HL-60 (cell line): ENCODE measurements at regions not wholly inside any gene's neighbourhood (a gene's known extent, or its start where the extent isn't known, plus 50 kb on each side); places are given as distances from the start of the nearest gene placed in this dataset.
"Not testable (repeated sequence)": the region's sequence is repeated elsewhere in the genome, so short reads cannot be mapped to it uniquely, and the experiment has no call there.

Experiments used
- DNase-seq, 2 experiments: peaks; one replicate each; pipeline ENCODE4 v3.0.0-alpha.2; 2010 to 2020; ENCODE audit warnings: low read depth in 1 of 2, low spot score in 1 of 2
- H3K27ac ChIP-seq: fragments of 250-450 bp; sonication (Bioruptor Pico); replicated peaks from 2 replicates; pipeline ENCODE4 v1.5.1; 2020; ENCODE audit warnings: mild to moderate bottlenecking, moderate library complexity
- H3K27me3 ChIP-seq: fragments of 250-450 bp; sonication (Bioruptor Pico); 2 replicates; pipeline ENCODE4 v1.5.1; 2021; ENCODE audit warnings: mild to moderate bottlenecking, moderate library complexity; ENCODE audit not compliant: insufficient read depth, poor library complexity, severe bottlenecking
- H3K4me3 ChIP-seq: replicated peaks from 2 replicates; pipeline ENCODE4 v1.5.1; 2011; ENCODE audit warnings: mild to moderate bottlenecking, control low read depth, low read length; ENCODE audit not compliant: insufficient read depth
- GABPA ChIP-seq: IDR thresholded peaks from 2 replicates; pipeline ENCODE4 v1.6.1; 2012; ENCODE audit warnings: low read depth
- POLR2AphosphoS5 ChIP-seq: IDR thresholded peaks from 2 replicates; pipeline ENCODE4 v1.6.1; 2012; ENCODE audit warnings: low read depth
- SPI1 ChIP-seq: IDR thresholded peaks from 2 replicates; pipeline ENCODE4 v1.6.1; 2012; ENCODE audit warnings: low read depth, mild to moderate bottlenecking, borderline replicate concordance
- TF ChIP-seq, protein P1 (sequence below): IDR thresholded peaks from one replicate; pipeline ENCODE4 v1.5.1; 2011; ENCODE audit warnings: low read length, control low read depth, inconsistent platforms; ENCODE audit not compliant: insufficient read depth
- TF ChIP-seq, protein P2 (sequence below): IDR thresholded peaks from 2 replicates; pipeline ENCODE4 v1.6.1; 2012; ENCODE audit warnings: low read depth; ENCODE audit not compliant: insufficient replicate concordance

DNA sequence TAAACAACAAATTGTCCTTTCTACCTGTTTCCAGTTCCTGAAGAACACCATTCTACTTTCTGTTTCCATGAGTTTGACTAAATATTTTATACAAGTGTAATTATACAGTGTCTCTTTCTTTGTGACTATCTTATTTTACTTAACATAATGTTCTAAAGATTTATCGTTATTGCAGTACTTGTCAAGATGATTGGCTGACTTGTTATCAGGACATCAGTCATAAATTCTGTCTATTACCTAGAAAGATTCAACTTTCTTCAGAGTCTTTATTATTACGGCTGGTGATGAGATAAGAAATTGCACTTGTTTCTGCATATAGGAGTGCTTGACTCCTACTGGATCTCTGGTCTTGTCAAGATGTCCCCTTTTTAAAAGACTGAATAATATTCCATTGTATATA is 93.9 kb upstream of the ZNF92 start:
- DNase-seq = no peak
- TF ChIP-seq, protein P1, sequence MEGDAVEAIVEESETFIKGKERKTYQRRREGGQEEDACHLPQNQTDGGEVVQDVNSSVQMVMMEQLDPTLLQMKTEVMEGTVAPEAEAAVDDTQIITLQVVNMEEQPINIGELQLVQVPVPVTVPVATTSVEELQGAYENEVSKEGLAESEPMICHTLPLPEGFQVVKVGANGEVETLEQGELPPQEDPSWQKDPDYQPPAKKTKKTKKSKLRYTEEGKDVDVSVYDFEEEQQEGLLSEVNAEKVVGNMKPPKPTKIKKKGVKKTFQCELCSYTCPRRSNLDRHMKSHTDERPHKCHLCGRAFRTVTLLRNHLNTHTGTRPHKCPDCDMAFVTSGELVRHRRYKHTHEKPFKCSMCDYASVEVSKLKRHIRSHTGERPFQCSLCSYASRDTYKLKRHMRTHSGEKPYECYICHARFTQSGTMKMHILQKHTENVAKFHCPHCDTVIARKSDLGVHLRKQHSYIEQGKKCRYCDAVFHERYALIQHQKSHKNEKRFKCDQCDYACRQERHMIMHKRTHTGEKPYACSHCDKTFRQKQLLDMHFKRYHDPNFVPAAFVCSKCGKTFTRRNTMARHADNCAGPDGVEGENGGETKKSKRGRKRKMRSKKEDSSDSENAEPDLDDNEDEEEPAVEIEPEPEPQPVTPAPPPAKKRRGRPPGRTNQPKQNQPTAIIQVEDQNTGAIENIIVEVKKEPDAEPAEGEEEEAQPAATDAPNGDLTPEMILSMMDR = no peak
- TF ChIP-seq POLR2AphosphoS5 = no peak
- Histone ChIP-seq H3K27me3 (no peaks in the 10 kb centered on the region), H3K27ac (no peak overlapping the region), H3K4me3 (no peak overlapping the region)

DNA sequence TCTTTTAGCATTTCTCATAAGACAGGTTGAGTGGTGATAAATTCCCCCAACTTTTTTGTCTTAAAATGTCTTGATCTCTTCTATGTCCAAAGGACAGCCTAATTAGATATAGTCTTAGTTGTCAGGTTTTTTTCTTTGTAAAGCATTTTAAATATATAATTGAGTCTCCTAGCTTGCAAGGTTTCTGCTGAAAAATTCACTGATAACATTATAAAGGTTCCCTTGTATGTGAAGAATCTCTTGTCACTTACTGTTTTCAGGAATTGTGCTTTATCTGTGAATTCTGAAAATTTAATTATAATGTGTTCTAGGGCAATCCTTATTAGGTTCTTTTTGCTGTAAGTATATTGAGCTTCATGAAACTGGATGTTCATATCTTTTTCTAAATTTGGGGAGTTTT is 96.8 kb upstream of the ZNF92 start:
- DNase-seq = no peak
- Histone ChIP-seq H3K27ac (no peak overlapping the region), H3K27me3 (no peaks in the 10 kb centered on the region), H3K4me3 (no peak overlapping the region)
- TF ChIP-seq GABPA (no peak), POLR2AphosphoS5 (no peak), SPI1 (no peak)
- TF ChIP-seq, protein P1 = no peak
- TF ChIP-seq, protein P2, sequence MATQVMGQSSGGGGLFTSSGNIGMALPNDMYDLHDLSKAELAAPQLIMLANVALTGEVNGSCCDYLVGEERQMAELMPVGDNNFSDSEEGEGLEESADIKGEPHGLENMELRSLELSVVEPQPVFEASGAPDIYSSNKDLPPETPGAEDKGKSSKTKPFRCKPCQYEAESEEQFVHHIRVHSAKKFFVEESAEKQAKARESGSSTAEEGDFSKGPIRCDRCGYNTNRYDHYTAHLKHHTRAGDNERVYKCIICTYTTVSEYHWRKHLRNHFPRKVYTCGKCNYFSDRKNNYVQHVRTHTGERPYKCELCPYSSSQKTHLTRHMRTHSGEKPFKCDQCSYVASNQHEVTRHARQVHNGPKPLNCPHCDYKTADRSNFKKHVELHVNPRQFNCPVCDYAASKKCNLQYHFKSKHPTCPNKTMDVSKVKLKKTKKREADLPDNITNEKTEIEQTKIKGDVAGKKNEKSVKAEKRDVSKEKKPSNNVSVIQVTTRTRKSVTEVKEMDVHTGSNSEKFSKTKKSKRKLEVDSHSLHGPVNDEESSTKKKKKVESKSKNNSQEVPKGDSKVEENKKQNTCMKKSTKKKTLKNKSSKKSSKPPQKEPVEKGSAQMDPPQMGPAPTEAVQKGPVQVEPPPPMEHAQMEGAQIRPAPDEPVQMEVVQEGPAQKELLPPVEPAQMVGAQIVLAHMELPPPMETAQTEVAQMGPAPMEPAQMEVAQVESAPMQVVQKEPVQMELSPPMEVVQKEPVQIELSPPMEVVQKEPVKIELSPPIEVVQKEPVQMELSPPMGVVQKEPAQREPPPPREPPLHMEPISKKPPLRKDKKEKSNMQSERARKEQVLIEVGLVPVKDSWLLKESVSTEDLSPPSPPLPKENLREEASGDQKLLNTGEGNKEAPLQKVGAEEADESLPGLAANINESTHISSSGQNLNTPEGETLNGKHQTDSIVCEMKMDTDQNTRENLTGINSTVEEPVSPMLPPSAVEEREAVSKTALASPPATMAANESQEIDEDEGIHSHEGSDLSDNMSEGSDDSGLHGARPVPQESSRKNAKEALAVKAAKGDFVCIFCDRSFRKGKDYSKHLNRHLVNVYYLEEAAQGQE = no peak

DNA sequence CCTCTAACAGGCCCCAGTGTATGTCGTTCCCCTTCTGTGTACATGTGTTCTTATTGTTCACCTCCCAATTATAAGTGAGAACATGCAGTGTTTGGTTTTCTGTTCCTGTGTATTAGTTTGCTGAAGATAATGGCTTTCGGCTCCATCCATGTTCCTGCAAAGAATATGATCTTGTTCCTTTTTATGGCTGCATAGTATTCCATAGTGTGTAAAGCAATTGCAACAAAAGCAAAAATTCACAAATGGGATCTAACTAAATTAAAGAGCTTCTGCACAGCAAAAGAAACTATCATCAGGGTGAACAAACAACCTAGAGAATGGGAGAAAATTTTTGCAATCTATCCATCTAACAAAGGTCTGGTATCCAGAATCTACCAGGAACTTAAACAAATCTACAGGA is 102.2 kb upstream of the ZNF92 start:
- H3K27ac ChIP-seq, DNase-seq, H3K4me3 ChIP-seq: not testable (repeated sequence)
- peaks cover 22% of the 10 kb centered on the region for H3K27me3 ChIP-seq

DNA sequence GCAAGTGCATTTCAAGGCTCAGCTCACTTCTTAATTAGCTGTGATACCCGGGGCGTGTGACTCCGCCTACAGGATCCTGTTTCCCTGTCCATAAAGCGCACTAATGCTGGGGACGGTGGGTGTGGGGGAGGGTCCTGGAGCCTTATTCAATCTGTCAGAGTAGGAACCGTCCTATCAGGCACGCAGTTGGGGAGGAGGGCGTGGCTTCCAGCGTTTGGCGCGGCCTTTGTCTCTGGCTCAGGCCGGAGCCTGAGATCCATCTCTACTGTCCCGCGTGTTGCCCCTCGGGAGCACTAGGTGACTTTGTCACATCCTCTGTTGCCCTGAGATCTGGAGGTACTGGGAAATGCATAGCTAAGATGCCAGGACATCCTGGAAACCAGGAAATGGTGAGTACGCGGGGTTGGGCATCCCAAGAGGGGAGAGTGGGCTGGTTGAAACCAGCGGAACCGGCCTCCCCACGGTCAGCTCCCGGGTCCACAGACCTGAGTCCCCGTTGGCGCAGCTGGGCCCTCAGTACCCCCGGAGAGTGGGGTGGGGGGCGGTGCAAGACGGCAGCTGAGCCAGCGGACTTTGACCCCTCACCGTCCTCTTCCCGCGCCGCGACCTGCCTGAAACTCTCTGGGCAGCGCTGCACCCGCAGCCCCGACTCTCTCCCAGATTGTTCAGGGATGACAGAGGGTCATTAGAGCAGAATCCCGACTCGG is 104.4 kb upstream of the ZNF92 start:
- Histone ChIP-seq H3K4me3 (no peak overlapping the region), H3K27me3 (peaks cover 22% of the 10 kb centered on the region), H3K27ac (no peak overlapping the region)
- TF ChIP-seq SPI1 (no peak), POLR2AphosphoS5 (no peak), GABPA (no peak)
- TF ChIP-seq, protein P2 = no peak
- TF ChIP-seq, protein P1 = no peak
- no peak for DNase-seq
